Fibroblast of lung (primary cell): ENCODE measurements at regions not wholly inside any gene's neighbourhood (a gene's known extent, or its start where the extent isn't known, plus 50 kb on each side); places are given as distances from the start of the nearest gene placed in this dataset.

Source experiments
- EZH2 ChIP-seq: IDR thresholded peaks from 2 replicates; pipeline ENCODE4 v1.5.1; 2012; ENCODE audit warnings: low read length, control low read depth, mild to moderate bottlenecking; ENCODE audit errors: missing control alignments
- TF ChIP-seq, protein P1 (sequence below), 2 donors: IDR thresholded peaks in 1 of 2; conservative IDR thresholded peaks in 1 of 2; 1 replicate in 1 of 2; 2 replicates in 1 of 2; pipeline ENCODE4 v1.5.1; 2011 to 2012; ENCODE audit warnings: low read length in 2 of 2, control low read depth in 1 of 2, inconsistent platforms in 1 of 2, low read depth in 1 of 2, mild to moderate bottlenecking in 1 of 2

GRCh38 chr1:81114191-81114590 lies 686.5 kb upstream of the ADGRL2 start:
- TF ChIP-seq, protein P1, sequence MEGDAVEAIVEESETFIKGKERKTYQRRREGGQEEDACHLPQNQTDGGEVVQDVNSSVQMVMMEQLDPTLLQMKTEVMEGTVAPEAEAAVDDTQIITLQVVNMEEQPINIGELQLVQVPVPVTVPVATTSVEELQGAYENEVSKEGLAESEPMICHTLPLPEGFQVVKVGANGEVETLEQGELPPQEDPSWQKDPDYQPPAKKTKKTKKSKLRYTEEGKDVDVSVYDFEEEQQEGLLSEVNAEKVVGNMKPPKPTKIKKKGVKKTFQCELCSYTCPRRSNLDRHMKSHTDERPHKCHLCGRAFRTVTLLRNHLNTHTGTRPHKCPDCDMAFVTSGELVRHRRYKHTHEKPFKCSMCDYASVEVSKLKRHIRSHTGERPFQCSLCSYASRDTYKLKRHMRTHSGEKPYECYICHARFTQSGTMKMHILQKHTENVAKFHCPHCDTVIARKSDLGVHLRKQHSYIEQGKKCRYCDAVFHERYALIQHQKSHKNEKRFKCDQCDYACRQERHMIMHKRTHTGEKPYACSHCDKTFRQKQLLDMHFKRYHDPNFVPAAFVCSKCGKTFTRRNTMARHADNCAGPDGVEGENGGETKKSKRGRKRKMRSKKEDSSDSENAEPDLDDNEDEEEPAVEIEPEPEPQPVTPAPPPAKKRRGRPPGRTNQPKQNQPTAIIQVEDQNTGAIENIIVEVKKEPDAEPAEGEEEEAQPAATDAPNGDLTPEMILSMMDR (conservative IDR thresholded peaks at IDR 0.05 in 1 of 2, IDR thresholded peaks at IDR 0.05 in 1 of 2; ENCODE audit: low read depth in 1 of 2, low read length in 2 of 2): no peak
- TF ChIP-seq EZH2: no peak
